Mesenchymal stem cell (in vitro differentiated cells and primary cell): ENCODE measurements at regions not wholly inside any gene's neighbourhood (a gene's known extent, or its start where the extent isn't known, plus 50 kb on each side); places are given as distances from the start of the nearest gene placed in this dataset.
"Not testable (repeated sequence)": the region's sequence is repeated elsewhere in the genome, so short reads cannot be mapped to it uniquely, and the experiment has no call there.

Experiments used
- DNase-seq: peaks from one replicate; pipeline ENCODE4 v3.0.0-alpha.2; 2013
- H2AFZ ChIP-seq: one replicate; pipeline ENCODE4 v1.6.1; 2013; ENCODE audit warnings: low read depth, mild to moderate bottlenecking, control low read depth, inconsistent platforms, low read length, moderate library complexity
- H2AK5ac ChIP-seq: 2 replicates; pipeline ENCODE4 v1.6.1; 2013; ENCODE audit warnings: low read length, moderate library complexity, mild to moderate bottlenecking, inconsistent platforms; ENCODE audit not compliant: severe bottlenecking
- H2BK120ac ChIP-seq: one replicate; pipeline ENCODE4 v1.6.1; 2013; ENCODE audit warnings: low read depth, mild to moderate bottlenecking, inconsistent platforms, low read length, moderate library complexity
- H2BK12ac ChIP-seq, 2 experiments: one replicate each; pipeline ENCODE4 v1.6.1; 2013; ENCODE audit warnings: inconsistent platforms in 2 of 2, low read length in 2 of 2, mild to moderate bottlenecking in 2 of 2, moderate library complexity in 2 of 2, control low read depth in 1 of 2
- H2BK15ac ChIP-seq: one replicate; pipeline ENCODE4 v1.6.1; 2013; ENCODE audit warnings: mild to moderate bottlenecking, low read depth, inconsistent platforms; ENCODE audit not compliant: poor library complexity, severe bottlenecking
- H2BK5ac ChIP-seq: 2 replicates; pipeline ENCODE4 v1.6.1; 2013; ENCODE audit warnings: low read depth, mild to moderate bottlenecking, low read length, control low read depth, inconsistent platforms; ENCODE audit not compliant: poor library complexity, severe bottlenecking
- H3K14ac ChIP-seq, 2 experiments: one replicate each; pipeline ENCODE4 v1.6.1; 2013; ENCODE audit warnings: inconsistent platforms in 2 of 2, low read length in 2 of 2, control low read depth in 1 of 2, mild to moderate bottlenecking in 1 of 2, moderate library complexity in 1 of 2
- H3K18ac ChIP-seq, 2 experiments: one replicate each; pipeline ENCODE4 v1.6.1; 2013; ENCODE audit warnings: inconsistent platforms in 2 of 2, low read length in 2 of 2, control low read depth in 1 of 2, low read depth in 1 of 2, mild to moderate bottlenecking in 1 of 2
- H3K23ac ChIP-seq, 2 experiments: one replicate each; pipeline ENCODE4 v1.6.1; 2013; ENCODE audit warnings: inconsistent platforms in 2 of 2, low read length in 2 of 2, mild to moderate bottlenecking in 2 of 2, moderate library complexity in 2 of 2, control low read depth in 1 of 2
- H3K27ac ChIP-seq: 2 replicates; pipeline ENCODE4 v1.5.1; 2013; ENCODE audit warnings: mild to moderate bottlenecking, moderate library complexity, low read length, control low read depth, inconsistent platforms; ENCODE audit not compliant: poor library complexity, severe bottlenecking
- H3K27me3 ChIP-seq, 2 experiments: 2 replicates each; pipeline versions ENCODE4 v1.6.1 to v1.7.0; 2013; ENCODE audit warnings: low read length in 2 of 2, mild to moderate bottlenecking in 2 of 2, moderate library complexity in 2 of 2, control low read depth in 1 of 2, inconsistent platforms in 1 of 2; ENCODE audit not compliant: control insufficient read depth in 1 of 2, insufficient read depth in 1 of 2
- H3K36me3 ChIP-seq, 2 experiments: 2 replicates each; pipeline versions ENCODE4 v1.6.1 to v1.7.0; 2013; ENCODE audit warnings: low read length in 2 of 2, control low read depth in 1 of 2, inconsistent platforms in 1 of 2, low read depth in 1 of 2, mild to moderate bottlenecking in 1 of 2; ENCODE audit not compliant: insufficient read depth in 2 of 2, control insufficient read depth in 1 of 2
- H3K4ac ChIP-seq, 2 experiments: one replicate each; pipeline ENCODE4 v1.6.1; 2013; ENCODE audit warnings: inconsistent platforms in 2 of 2, low read length in 2 of 2, mild to moderate bottlenecking in 2 of 2, moderate library complexity in 2 of 2, control low read depth in 1 of 2, low read depth in 1 of 2
- H3K4me1 ChIP-seq: 2 replicates; pipeline ENCODE4 v1.6.1; 2013; ENCODE audit warnings: low read depth, low read length, control low read depth; ENCODE audit not compliant: control insufficient read depth, insufficient read depth
- H3K4me2 ChIP-seq: 2 replicates; pipeline ENCODE4 v1.6.1; 2013; ENCODE audit warnings: low read length, mild to moderate bottlenecking, inconsistent platforms; ENCODE audit not compliant: poor library complexity, severe bottlenecking
- H3K4me3 ChIP-seq, 2 experiments: 2 replicates each; pipeline versions ENCODE4 v1.5.1 to v1.7.0; 2013; ENCODE audit warnings: low read length in 2 of 2, mild to moderate bottlenecking in 2 of 2, control low read depth in 1 of 2, low read depth in 1 of 2; ENCODE audit not compliant: insufficient read depth in 1 of 2
- H3K79me1 ChIP-seq: replicated peaks from 2 replicates; pipeline ENCODE4 v1.6.1; 2013; ENCODE audit warnings: mild to moderate bottlenecking, control low read depth, low read length, inconsistent platforms; ENCODE audit not compliant: poor library complexity, severe bottlenecking
- H3K9ac ChIP-seq: 2 replicates; pipeline ENCODE4 v1.7.0; 2013; ENCODE audit warnings: mild to moderate bottlenecking, low read length, moderate library complexity
- H3K9me3 ChIP-seq: 2 replicates; pipeline ENCODE4 v1.7.0; 2013; ENCODE audit warnings: mild to moderate bottlenecking, low read length; ENCODE audit not compliant: control insufficient read depth
- H4K8ac ChIP-seq: one replicate; pipeline ENCODE4 v1.6.1; 2013; ENCODE audit warnings: inconsistent platforms, mild to moderate bottlenecking, low read length, moderate library complexity
- H4K91ac ChIP-seq: one replicate; pipeline ENCODE4 v1.6.1; 2013; ENCODE audit warnings: mild to moderate bottlenecking, low read length, inconsistent platforms
- WGBS: methylation state at CpG from one replicate; pipeline ENCODE4 v1.1.7; 2013; ENCODE audit warnings: mixed read lengths; 5-methylcytosine and 5-hydroxymethylcytosine counted together

DNA sequence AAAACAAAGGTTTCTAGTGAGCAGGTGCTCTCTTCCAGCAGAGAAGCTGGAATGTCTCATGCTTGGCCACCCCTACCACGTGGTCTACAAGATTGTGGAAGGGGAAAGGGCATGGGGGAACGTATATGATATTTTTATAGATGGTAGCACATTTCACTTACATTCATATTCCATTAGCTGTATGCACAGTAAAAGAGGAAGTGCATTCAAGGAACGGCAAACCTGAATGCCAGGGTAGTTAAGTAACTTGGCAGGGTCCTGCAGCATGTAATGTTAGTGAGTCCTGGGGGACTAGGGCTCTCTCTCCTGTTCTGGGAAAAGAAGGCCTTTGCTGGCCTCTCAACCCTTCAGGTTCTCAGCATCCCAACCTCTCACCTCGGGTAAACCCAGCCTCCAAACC is 319.5 kb upstream of the NBPF12 start:
- not testable (repeated sequence) for H2BK12ac ChIP-seq, H3K9ac ChIP-seq, H3K18ac ChIP-seq, H3K36me3 ChIP-seq, H2AFZ ChIP-seq, H3K4me2 ChIP-seq, H3K4ac ChIP-seq, H3K79me1 ChIP-seq, H3K4me1 ChIP-seq, H2AK5ac ChIP-seq, H3K4me3 ChIP-seq, H2BK120ac ChIP-seq, H4K91ac ChIP-seq, DNase-seq, H3K23ac ChIP-seq, H3K27me3 ChIP-seq, H3K14ac ChIP-seq, H3K9me3 ChIP-seq, H2BK5ac ChIP-seq, H3K27ac ChIP-seq, H2BK15ac ChIP-seq, H4K8ac ChIP-seq
- no CpG with 5 or more reads among the region's 4 CpGs for WGBS

DNA sequence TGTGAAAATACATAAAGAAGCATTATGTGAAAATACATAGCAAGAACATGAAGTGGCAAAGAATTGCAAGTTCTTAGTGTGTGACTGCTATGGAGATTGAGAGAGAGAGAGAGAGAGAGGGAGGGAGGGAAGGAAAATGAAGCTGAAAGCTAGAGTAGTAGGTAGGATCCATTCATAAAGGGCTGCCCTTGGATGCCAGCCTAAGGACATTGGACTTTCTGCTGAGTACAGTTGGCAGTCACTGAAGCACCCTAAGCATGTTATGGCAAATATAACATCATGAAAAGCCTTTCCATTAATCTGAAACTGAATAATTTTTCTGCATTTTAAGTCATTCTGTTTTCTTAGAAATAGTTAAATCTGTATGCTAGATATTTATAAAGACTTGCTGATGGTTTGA is 333.4 kb upstream of the NBPF12 start:
- H3K9ac ChIP-seq, H3K4me3 ChIP-seq, H3K27ac ChIP-seq, H4K8ac ChIP-seq, H3K4me2 ChIP-seq, DNase-seq, H3K14ac ChIP-seq, H3K18ac ChIP-seq, H2BK12ac ChIP-seq, H2BK15ac ChIP-seq, H3K4ac ChIP-seq, H3K9me3 ChIP-seq, H3K23ac ChIP-seq, H2AFZ ChIP-seq, H3K4me1 ChIP-seq, H3K36me3 ChIP-seq, H2BK5ac ChIP-seq, H2BK120ac ChIP-seq, H3K79me1 ChIP-seq, H3K27me3 ChIP-seq, H4K91ac ChIP-seq, H2AK5ac ChIP-seq: not testable (repeated sequence)

DNA sequence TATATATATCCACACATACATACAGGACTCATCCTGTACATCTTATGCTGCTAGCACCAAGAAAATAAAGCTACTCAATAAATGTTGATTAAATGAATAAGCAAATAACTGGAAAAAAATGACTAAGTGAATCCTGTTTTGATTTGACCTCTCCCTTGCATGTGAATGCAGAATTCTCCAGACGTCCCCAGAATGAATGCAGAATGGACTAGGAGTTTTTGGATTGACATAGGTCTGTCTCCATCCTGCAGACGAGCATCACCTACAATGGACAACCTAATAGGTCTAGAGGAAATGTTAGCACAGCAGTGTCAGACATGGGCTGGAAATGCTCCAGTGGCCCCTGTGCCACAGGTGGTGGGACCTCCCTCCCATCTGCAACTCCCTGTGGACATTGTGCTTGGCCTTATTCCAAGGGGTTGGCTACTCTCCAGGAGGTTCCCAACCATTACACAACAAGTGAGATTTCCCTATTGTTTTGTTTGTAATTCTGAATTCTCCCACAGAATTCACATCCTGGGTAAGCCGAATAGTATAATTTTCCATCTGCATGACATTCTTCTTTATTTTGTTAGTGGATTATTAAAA is 337.3 kb upstream of the NBPF12 start:
- not testable (repeated sequence) for H3K23ac ChIP-seq, H3K9me3 ChIP-seq, H2BK15ac ChIP-seq, DNase-seq, H2BK5ac ChIP-seq, H3K27me3 ChIP-seq, H2BK120ac ChIP-seq, H3K27ac ChIP-seq, H2AK5ac ChIP-seq, H2AFZ ChIP-seq, H3K36me3 ChIP-seq, H3K4me2 ChIP-seq, H3K79me1 ChIP-seq, H3K4ac ChIP-seq, H3K9ac ChIP-seq, H2BK12ac ChIP-seq, H3K4me3 ChIP-seq, H3K18ac ChIP-seq, H3K4me1 ChIP-seq, H4K8ac ChIP-seq, H3K14ac ChIP-seq, H4K91ac ChIP-seq
- WGBS, result no CpG with 5 or more reads among the region's 3 CpGs

DNA sequence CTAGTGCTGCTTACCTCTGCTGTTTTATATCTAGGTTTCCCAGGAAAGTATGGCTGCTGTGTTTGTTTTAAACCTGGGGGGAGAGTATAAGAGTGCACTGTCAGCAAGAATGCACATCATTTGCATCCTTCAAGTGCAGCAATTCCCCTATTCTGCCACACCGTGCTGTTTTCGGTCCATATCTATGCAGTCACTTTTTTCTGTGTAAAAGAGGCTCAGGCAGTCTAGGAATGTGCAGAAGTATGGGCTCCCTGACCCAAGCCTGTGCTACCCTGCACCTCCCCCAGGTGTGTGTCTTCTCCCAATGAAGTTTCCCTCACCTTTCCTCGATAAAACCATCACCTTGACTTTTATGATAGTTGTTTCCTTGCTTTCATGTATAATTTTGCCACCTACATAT is 338.2 kb upstream of the NBPF12 start:
- H2BK12ac ChIP-seq, H3K9ac ChIP-seq, H3K27ac ChIP-seq, H3K4ac ChIP-seq, H3K14ac ChIP-seq, H2AK5ac ChIP-seq, H3K4me3 ChIP-seq, H3K4me1 ChIP-seq, H2BK15ac ChIP-seq, H2AFZ ChIP-seq, H3K79me1 ChIP-seq, H3K9me3 ChIP-seq, H3K18ac ChIP-seq, DNase-seq, H3K36me3 ChIP-seq, H4K91ac ChIP-seq, H2BK120ac ChIP-seq, H4K8ac ChIP-seq, H3K27me3 ChIP-seq, H3K4me2 ChIP-seq, H2BK5ac ChIP-seq, H3K23ac ChIP-seq: not testable (repeated sequence)
- no CpG with 5 or more reads among the region's 3 CpGs for WGBS
